GM12872 (cell line): ENCODE measurements at regions not wholly inside any gene's neighbourhood (a gene's known extent, or its start where the extent isn't known, plus 50 kb on each side); places are given as distances from the start of the nearest gene placed in this dataset.

ENCODE experiments used
- TF ChIP-seq, protein P1 (sequence below): IDR thresholded peaks from 3 replicates; pipeline ENCODE4 v1.5.1; 2011; ENCODE audit warnings: low read depth, mild to moderate bottlenecking, low read length, moderate library complexity; ENCODE audit not compliant: insufficient read depth

DNA sequence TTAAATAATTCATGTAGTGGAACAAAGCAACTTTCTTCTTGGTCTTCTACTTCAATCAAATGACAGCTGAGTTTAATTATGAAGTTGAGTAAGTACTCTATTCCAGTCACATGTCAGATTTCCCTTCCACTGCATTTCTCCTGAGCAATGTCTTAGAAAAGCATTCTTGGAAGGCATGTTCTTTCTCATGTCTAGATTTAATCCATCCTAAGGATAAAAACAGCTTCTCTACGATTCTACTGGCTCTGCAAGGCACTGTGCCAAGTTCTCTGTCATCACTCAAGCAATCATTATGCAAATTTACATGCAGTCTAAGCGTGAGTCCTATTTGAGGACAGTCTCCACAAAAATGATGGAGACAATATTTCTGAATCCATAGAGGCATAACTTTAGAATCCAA is 142.4 kb downstream of the YIPF5 start:
- TF ChIP-seq, protein P1, sequence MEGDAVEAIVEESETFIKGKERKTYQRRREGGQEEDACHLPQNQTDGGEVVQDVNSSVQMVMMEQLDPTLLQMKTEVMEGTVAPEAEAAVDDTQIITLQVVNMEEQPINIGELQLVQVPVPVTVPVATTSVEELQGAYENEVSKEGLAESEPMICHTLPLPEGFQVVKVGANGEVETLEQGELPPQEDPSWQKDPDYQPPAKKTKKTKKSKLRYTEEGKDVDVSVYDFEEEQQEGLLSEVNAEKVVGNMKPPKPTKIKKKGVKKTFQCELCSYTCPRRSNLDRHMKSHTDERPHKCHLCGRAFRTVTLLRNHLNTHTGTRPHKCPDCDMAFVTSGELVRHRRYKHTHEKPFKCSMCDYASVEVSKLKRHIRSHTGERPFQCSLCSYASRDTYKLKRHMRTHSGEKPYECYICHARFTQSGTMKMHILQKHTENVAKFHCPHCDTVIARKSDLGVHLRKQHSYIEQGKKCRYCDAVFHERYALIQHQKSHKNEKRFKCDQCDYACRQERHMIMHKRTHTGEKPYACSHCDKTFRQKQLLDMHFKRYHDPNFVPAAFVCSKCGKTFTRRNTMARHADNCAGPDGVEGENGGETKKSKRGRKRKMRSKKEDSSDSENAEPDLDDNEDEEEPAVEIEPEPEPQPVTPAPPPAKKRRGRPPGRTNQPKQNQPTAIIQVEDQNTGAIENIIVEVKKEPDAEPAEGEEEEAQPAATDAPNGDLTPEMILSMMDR, result no peak

DNA sequence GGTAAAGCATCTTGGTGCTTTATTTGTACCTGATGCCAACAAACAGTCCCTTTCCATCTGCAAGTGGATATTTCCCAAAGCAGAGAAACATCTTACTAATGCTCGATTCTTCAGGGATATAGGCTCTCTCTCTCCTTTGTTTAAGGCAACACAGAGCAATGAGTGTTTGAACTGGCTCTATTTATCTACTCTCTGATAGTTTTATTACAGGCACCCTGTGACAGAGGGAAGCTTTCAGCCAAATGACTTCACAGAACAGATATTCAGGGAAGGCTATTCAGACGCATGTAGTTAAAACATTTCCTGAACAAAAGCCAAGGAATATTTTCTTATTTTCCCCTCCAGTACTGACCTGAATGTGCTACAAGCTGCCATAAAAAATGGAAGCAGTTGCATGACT is 141.8 kb downstream of the YIPF5 start:
- TF ChIP-seq, protein P1, result no peak

DNA sequence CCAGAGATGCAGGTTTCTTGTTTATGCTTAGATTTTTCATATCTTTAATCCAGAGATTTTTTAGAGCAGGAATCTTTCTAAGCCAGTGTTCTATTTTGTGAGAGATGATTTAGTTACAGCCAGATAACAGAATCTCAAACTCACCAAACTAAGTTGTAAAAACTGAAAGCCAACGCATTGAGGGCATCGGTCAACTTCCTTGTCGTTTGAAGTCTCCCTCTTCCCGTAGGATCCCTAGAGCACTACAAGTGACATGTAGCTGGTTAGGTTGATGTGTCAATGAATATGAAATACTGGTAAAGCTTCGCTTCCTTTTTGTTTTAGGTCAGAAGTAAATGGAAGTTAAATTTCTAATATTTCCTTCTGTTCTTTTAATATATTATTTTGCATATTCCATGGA is 139.6 kb downstream of the YIPF5 start:
- TF ChIP-seq, protein P1, result no peak

DNA sequence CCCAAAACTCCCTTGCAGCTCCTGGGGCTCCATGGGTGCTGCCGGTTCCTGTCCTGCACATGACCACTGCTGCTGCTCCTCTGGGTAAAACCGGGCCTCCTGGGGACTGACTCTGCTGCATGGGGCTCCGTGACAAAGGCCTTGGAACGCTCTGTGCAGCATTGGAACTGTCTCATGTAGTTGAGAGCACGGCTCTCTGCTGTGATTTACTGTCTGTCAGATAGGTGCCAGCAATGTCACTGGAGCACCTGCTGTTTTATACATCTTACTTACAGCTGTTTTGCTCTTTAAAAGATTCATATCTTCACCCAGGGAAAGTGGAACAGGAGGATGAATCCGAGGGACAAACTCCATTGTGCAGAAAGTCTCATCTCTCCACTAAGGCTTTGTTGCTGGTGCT is 138.1 kb downstream of the YIPF5 start:
- TF ChIP-seq, protein P1, result no peak

DNA sequence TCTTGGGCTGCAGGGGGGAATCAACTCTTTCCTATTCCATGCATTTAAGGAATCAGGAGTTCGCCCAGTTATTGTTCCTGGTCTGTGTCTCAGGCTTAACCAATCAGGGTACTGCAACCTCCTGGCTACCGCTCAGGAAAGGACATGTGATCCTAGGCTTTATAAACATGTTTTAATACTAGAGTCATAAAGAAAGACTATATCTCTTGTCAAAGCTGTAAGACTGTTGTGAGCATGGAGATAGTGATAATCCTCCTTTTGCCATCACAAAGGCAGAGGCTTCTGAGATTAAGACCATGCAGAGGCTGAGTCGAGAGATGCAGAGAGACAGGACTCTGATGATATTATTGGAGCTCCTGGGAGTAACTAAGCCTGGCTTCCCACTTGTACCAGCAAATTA is 137.0 kb downstream of the YIPF5 start:
- TF ChIP-seq, protein P1, result no peak

DNA sequence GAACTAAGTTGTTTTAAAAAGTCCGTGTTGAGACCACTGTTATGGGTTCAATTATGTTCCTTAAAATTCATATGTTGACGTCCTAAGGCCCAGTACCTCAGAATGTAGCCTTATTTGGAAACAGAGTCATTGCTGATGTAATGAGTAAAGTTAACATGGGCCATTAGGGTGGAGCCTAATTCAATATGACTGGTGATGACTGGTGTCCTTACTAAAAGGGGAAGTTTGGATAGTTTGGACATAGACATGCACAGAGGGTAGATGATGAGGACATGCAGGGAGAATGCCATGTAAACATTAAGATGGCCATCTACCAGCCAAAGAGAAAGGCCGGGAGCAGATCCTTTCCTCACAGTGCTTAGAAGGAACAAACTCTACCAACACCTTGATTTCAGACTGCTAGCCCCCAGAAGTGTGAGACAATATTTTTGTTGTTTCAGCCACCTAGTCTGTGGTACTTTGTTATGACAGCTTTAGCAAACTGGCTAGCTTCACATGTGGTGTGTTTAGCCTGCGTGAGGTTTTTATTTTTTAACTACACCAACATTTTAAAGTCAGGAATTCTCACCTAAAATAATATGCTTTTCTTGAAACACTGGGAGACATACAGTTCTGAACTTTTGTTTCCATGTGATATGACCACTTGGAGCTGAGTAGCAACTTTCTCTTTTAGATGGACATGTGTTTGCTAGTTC is 135.3 kb downstream of the YIPF5 start:
- TF ChIP-seq, protein P1, result no peak

DNA sequence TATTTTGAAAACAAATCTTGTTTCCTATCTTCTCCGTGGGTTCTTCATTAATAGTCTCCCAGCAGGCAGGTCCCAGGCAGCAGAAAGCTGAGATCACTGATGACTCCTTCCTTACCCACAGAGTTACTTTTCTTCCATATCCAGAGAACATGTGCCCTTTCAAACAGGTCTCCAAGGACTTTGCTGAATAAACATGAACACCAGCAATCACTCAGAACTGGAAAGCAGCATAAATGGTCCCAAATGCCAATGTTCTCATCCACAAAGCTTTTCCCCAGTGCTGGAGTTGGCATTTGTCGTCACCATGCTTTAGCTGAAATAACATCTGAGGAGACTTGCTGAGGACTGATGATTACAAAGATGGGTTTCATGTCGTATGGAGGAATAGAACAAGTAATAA is 134.0 kb downstream of the YIPF5 start:
- TF ChIP-seq, protein P1, result no peak
